Panc1 (cell line): ENCODE measurements at regions not wholly inside any gene's neighbourhood (a gene's known extent, or its start where the extent isn't known, plus 50 kb on each side); places are given as distances from the start of the nearest gene placed in this dataset.

Experiments used
- CTCF ChIP-seq: fragments of 450-650 bp; IDR thresholded peaks from 2 replicates; pipeline ENCODE4 v1.5.1; 2017; ENCODE audit warnings: mild to moderate bottlenecking
- REST ChIP-seq, 2 experiments: IDR thresholded peaks; 2 replicates each; pipeline ENCODE4 v1.6.1; 2011 to 2012; ENCODE audit warnings: low read depth in 2 of 2, control low read depth in 1 of 2, low read length in 1 of 2, mild to moderate bottlenecking in 1 of 2, moderate library complexity in 1 of 2; ENCODE audit not compliant: insufficient read depth in 1 of 2
- SIN3A ChIP-seq: IDR thresholded peaks from 2 replicates; pipeline ENCODE4 v1.6.1; 2012; ENCODE audit warnings: low read depth, mild to moderate bottlenecking, low read length, moderate library complexity, borderline replicate concordance; ENCODE audit not compliant: insufficient read depth

GRCh38 chr13:106003651-106004050, 531.8 kb downstream of the EFNB2 start:
- TF ChIP-seq SIN3A: no peak
- TF ChIP-seq CTCF: no peak
- no peak for TF ChIP-seq REST (IDR thresholded peaks at IDR 0.05; ENCODE audit: insufficient read depth in 1 of 2, low read depth in 2 of 2, low read length in 1 of 2)
